DMS153 treated with DMSO at 0.1 percent for 48 hours (cell line): ENCODE measurements at regions not wholly inside any gene's neighbourhood (a gene's known extent, or its start where the extent isn't known, plus 50 kb on each side); places are given as distances from the start of the nearest gene placed in this dataset.
A peak's percentile ranks its signal among the peaks of the same experiment; 100 is the strongest.
"Not testable (repeated sequence)": the region's sequence is repeated elsewhere in the genome, so short reads cannot be mapped to it uniquely, and the experiment has no call there.

Experiments used
- DNase-seq: peaks from one replicate; lab custom pipeline; 2025; ENCODE audit not compliant: unreplicated experiment; lab: John Stamatoyannopoulos, UW

DNA sequence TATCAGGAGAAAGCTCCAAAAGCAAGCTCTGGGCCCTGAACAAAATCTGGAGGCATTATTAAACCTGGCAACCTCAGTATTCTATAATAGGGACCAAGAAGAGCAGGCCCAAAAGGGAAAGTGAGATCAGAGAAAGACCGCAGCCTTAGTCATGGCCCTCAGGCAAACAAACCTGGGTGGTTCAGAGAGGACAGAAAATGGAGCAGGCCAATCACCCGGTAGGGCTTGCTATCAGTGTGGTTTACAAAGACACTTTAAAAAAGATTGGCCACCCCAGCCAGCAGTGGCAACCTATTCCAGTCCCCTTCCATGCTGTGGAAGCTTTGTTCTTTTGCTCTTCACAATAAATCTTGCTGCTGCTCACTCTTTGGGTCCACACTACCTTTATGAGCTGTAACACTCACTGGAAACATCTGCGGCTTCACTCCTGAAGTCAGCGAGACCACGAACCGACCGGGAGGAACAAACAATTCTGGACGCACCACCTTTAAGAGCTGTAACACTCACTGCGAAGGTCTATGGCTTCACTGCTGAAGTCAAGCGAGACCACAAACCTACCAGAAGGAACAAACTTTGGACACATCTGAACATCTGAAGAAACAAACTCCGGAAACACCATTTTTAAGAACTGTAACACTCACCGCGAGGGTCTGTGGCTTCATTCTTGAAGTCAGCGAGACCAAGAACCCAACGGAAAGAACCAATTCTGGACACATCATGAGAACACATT, 1821.2 kb upstream of the PCDH20 start:
- DNase-seq: not testable (repeated sequence)

DNA sequence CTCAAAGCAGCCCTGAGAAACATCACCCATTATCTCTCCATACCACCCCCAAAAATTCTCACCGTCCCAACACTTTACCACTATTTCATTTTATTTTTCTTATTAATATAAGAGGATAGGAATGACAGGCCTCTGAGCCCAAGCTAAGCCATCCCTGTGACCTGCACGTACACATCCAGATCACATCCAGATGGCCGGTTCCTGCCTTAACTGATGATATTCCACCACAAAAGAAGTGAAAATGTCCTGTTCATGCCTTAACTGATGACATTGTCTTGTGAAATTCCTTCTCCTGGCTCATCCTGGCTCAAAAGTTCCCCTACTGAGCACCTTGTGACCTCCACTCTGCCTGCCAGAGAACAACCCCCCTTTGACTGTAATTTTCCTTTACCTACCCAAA, 1802.9 kb upstream of the PCDH20 start:
- not testable (repeated sequence) for DNase-seq

DNA sequence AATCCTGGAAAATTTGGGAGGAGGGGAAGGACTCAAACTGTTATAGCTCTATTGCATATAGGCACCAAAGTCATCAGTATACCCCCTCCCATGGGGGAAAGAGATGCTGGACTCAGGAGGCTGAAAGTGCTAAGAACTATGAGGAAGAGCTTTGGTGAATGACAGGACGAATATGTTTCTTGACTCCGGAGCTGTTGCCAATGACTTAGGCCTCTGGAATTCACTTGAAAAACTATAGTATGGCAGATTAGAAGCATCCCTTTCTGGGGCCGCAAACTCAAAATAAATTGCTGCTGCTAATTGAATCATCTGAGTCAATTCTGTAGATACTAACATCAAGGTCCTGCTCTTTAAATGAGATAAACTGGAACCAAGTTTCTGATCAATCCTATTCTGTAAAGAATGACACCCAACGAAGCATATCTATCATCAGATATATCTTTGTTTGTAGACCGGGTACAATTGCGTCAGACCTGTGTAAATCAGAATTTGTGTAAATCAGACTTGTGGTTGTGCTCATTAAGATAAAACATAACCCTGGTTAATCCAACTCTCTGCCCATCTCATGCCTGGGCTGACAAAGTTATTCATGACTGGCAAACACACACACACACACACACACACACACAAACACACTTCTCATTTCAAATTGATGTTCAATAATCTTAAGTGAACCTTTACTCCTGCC, 1793.8 kb upstream of the PCDH20 start:
- no peak for DNase-seq

DNA sequence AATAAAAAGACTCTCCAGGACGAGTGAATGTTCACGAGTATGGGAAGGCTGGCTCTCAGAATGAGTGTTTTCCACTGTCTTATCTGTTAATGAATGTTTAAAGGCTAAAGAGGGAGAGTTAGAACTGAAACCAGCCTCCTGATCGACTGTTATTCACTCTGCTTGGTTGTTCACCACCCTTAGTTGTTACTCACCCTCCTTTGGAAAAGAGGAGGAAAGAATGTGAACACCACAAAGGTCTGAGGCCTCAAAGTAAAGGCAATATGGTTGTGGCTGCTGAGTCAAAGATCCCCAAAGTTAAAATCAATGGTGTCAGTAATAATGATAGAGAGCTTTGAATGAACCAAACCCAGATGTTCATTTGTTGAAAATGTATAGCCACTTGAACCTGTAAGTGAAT, 1793.2 kb upstream of the PCDH20 start:
- no peak for DNase-seq

DNA sequence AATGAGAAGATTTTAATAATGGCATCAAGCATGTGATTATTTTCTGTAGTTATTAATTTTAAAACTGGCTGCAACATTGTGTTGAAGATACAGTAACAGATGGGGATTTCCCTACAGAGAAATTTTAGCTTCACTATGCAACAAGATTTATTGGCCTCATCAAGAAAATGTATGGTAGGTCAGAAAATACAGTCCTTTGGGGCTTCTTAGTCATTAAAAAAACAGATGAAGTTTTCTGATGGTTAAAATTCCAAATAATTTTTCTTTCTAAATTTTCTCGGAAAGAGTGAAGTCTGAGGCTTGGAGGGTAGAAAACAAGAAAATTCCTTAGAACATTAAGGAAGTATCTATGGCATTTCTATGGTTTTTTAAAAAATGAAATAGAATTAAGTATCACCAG, 1790.8 kb upstream of the PCDH20 start:
- DNase-seq: no peak

DNA sequence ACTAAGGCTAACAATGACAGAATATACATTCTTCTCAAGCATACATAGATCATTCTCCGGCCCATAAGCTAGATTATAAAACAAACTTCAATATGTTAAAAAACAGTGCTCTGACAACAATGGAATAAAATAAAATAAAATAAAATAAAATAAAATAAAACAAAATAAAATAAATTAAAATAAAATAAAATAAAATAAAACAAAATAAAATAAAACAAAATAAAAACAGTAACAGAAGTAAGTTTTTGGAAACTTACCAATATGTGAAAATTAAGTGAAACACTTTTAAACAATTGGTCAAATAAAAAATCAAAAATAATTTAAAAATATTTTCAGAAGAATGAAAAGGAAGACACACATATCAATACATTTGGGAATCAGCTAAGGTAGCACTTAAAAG, 1785.8 kb upstream of the PCDH20 start:
- no peak for DNase-seq

DNA sequence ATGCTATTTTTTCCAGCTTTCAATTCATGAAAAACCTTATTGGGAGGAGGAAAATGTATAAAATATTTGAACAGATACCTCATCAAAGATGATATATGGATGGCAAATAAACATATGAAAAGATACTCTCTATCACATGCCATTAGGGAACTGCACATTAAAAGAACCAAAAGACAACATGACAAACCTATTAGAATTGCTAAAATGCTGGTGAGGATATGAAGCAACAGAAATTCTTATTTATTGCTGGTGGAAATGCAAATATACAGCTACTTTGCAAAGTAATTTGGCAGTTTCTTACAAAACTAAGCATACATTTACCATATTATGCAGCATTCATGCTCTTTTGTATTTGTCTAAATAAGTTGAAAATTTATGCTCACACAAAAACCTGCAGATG, 1783.9 kb upstream of the PCDH20 start:
- no peak for DNase-seq

DNA sequence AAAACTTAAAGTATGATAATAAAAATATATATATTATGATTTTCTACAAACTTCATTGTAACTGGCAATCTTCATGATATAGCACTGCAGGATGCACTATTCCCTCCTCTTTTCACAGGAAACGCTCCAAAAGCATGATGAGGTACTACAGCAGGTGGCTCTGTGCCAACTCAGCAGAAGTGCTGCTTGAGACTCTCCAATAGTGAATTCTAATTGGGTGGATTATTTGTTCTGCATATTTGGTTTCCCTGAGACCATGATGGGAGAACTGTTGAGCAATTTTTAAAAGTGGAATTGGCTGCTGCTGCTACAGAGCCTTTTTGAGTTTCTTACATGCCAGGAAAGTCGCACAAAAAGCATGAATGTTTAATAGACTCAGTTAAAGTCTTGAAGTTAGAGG, 1782.4 kb upstream of the PCDH20 start:
- DNase-seq: peak; percentile 55

DNA sequence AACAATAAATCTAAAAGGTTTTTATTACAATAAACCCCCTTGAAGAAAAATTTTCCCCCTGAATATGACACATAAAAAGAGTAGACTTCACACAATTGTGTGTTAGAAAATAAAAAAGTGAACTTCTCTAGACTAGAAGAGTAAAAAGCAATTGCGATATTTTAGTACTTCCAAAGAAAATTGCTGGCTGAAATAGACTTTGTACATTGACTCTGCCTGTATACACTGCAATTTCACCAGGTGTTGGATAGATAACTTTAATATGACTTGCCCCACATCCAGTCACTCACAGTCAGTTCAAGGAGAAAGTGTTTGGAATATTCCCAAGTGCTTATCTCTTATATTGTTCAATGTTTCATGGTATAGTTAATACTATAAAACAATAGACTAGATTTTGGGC, 1780.1 kb upstream of the PCDH20 start:
- no peak for DNase-seq

DNA sequence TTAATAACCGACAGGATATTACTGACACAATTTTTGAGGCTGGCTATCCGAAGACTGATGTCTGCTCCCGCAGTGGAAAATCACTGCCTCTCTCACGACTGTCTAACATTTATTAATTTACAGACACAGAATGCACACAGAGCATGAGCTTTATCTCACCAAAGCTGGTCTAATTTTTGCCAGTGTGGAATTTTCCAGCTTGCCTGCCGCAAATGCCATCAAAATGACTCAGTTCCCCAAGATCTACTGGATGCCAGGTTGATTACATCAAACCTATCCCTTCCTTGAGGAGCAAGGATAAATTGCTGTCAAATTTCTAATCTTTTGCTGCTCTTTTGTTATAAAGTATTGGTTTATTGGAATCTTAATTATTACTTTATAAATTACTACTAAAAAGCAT, 1775.1 kb upstream of the PCDH20 start:
- no peak for DNase-seq

DNA sequence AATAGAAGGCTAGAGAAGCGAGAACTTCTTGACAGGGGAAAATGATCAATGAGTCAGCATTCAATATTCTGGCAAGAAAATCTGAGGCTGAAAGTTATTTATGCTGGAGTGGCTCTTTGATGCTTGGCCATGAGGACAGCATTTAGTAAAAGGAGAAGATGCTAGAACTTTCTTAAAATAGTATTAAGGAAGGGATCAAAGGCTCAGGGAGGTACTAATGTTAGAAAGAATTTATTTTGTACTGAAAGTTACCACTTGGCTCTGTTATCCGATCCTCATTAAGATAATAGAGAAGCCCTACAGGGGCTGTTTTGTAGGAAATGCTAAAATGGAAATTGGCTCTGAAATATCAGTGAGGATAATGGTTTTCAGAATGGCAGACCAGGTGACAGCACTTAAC, 1774.6 kb upstream of the PCDH20 start:
- DNase-seq: no peak

DNA sequence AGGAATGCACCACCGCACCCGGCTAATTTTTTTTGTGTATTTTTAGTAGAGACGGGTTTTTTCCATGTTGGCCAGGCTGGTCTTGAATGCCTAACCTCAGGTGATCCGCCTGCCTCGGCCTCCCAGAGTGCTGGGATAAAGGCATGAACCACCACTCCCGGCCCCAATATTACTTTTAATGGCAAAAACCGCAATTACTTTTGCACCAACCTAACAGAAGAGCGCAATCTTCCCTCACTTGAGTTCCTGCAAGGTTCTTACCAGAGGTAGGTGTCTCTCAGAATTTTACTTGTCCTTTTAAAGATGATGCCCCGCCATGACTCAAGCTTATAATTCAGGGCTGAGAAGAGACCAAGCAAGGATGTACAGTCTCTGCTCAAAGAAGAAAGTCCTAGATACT, 1774.1 kb upstream of the PCDH20 start:
- no peak for DNase-seq

DNA sequence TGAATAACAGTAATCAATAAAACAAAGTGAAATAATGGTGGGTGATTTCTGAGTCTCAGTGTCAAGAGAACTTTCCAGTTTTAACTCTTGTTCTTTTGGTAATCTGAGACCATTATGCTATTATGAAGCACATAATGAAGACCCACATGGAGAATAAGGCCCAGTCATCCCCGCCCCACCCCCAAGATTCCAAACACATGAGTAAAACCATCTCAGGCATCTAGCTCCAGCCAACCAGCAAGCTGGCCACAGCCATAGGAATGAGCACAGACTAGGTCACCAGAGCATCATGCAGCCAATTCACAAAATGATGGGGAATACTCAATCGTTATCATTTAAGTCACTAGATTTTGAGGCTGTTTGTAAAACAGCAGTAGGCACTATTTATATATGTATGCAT, 1769.0 kb upstream of the PCDH20 start:
- DNase-seq: no peak

DNA sequence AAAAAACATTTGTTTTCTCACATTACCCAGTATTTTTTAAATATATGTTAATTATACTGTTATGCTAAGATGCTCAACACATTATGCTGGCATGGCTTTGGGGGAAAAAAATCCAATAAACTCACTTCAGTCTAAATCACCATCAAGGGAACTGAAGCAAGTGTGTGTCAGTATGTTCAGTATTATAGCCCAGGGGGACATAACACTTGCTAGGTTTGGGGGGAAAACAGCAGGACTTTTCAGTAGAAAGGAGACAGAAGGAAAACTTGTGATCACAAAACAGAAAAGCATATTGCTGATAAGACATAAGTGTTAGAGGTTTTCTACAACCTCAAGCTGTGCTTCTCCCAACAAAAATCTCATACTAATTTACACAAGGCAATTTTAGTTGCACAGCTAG, 1759.9 kb upstream of the PCDH20 start:
- DNase-seq: no peak

DNA sequence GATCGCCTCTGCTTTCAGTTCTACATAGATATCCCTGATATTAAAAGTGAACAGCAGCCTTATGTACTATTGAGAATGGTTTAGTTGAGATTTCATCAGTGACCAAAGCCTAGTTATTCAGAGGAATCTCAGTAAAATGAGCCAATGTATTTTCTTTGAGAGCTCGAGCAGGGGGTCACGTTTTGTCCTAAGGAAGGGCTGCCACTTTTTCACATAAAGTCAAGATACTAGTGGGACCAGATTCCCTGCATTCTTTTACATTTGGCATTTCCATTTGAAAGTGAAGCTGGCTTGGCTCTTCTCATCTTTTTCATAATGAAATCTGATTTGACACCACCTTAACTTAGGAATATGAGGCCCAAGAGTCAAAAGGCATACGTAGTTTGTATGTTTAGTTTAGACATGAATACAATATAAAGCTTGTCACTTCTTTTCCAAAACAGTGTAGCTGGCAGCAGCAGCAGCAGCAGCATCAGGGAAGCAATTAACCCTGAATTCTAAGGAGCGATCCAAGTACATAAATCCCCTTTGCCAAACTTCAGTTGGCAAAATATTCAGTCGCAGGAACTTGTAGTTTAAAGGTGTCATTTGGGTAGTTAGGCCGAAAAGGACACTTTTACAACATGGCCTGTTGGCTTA, 1752.2 kb upstream of the PCDH20 start:
- no peak for DNase-seq

DNA sequence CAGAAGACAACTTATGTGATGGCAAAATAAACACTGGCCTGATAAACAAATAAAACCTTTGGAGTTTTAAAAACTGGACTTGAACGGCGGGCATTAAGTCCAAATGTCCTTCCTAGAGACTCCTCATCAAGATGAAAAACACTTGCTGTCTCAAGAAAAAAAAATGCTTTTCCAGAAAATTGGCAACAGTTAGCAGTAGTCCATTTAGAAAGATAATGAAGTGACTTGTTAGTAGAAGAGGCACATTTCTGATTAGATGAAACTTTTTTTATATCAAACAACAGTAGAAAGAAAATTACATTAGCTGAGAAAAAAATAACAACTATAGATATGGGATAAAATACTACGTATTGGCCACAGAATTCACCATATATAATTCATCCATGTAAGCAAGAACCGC, 1750.7 kb upstream of the PCDH20 start:
- no peak for DNase-seq

DNA sequence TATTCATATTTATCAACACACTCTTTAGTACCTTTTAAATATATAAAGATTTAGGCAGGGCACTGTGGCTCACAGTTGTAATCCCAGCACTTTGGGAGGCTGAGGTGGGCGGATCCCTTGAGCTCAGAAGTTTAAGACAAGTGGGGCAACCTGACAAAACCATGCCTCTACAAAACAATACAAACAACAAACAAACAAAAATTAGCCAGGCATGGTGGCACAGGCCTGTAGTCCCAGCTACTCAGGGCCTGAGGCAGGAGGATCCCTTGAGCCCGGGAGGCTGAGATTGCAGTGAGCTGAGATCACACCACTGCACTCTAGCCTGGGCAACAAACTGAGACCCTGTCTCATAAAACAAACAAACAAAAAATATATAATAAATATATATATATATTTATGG, 1748.3 kb upstream of the PCDH20 start:
- DNase-seq: no peak

DNA sequence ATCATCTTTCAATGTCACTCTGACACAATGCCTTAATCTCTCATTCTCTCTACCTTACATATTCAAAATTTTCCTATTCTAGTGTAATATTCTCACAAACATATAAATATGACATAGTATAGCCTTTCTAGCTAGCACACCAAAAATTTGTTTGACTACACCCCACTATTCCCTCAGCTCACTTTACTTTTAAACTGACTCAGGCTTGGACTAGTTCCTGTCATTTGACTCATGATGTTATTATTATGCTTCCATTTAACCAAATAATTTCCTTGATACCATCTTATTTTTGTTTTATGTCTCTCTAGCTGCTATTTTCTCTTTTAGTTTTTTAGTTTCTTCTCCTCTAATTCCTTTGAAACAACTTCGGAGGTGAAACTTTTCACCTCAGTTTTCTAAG, 1745.6 kb upstream of the PCDH20 start:
- DNase-seq: no peak

DNA sequence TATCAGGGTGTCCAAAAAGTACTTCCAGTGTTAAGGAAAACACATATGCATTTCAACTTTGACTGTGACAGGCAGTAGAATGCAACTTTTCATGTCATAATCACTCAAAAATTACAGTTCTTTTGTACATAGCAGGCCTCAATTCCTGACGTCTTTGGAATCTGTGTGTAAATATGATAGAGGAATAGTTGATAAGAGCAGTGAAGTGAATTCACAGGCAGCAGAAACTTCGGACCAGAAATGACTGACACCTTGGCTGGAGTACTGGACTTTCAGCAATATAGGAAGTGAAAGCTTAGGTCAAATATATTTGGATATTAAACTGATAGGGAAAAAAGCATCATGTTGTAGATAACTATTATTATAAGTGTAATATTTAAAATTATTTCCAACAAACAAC, 1741.2 kb upstream of the PCDH20 start:
- DNase-seq: no peak

DNA sequence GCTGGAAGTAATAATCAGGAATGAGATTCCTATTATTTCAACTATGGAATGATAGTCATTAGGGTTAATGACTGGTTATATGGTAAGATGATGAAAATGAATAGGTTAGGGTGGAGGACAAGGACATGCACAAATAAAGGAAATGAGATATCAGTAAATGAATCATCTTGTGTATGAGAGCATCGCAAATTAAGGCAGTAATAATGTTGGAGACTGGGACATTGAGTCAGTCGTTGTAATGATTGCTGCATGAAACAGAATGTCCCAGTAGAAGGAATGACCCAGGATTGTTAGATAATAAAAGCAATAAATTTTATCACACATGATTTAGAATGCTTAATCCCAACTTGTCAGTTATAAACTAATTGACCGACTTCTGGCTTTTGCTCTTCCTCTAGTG, 1733.7 kb upstream of the PCDH20 start:
- no peak for DNase-seq

DNA sequence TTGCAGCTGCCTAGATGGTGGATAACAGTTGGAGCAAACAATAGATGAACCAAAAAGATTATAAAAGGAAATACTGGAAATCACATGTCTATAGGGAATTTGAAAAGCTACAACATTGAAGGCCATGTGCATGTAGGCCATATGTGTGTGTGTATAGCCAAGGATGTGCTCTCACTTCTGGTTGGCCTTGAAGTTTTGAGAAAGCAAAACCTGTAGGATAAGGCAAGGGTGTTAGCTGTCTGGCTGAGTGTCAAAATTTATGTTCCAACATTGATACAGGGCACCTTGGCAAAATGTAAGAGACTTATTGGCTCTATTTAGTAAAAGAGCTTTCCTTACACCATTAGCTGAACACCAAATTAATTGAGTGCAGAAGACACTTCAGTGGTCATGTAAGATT, 1723.6 kb upstream of the PCDH20 start:
- DNase-seq: no peak

DNA sequence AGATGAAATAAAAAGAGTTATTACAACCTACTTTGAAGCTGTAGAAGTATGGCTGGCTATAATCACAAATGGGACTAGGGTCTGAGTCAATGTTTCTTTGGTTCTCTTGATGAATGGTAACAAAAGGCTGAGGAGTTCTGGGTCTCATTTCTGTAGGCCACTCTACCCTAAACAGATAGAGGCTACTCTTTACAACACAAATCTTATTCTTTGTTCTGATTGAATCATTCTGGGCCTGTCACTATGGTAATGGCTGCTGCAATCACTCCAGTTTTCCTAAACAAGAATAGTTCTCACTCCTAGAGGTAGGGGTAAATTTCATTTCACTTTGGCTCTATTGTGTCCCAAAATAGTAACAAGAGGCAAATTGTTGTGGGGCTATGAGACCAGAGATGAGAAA, 1714.3 kb upstream of the PCDH20 start:
- no peak for DNase-seq

DNA sequence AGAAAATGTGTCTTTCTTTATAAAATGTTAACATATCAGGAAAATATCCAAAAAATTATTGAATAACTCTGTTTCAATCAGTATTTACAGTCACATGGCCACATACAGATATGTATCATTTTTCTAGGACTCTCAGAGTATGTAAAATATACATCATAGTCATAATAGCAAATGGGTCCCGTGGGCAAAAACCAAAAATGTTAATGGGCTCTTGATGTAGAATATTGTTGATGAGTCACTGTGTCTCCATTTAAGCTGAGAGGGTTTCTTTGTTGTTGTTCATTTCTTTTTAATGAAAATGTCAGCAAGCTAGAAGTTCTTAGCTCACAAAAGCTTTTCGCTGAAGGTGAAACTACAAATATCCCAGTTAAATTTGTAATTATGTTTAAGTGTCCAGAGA, 1713.1 kb upstream of the PCDH20 start:
- DNase-seq: no peak
